A549 (cell line): ENCODE measurements at regions not wholly inside any gene's neighbourhood (a gene's known extent, or its start where the extent isn't known, plus 50 kb on each side); places are given as distances from the start of the nearest gene placed in this dataset.

Experiments used
- BHLHE40 ChIP-seq: IDR thresholded peaks from 2 replicates; pipeline ENCODE4 v1.6.1; 2012; ENCODE audit warnings: low read depth, low read length, inconsistent platforms
- CBX2 ChIP-seq: fragments of 200-600 bp; sonication (generic); IDR thresholded peaks from 2 replicates; pipeline ENCODE4 v1.6.1; 2016; ENCODE audit warnings: low read depth, mild to moderate bottlenecking, borderline replicate concordance
- CTCF ChIP-seq: fragments of >200 bp; sonication (Bioruptor Twin); formaldehyde crosslinking; IDR thresholded peaks from 3 replicates; pipeline ENCODE4 v1.5.1; 2016
- E2F6 ChIP-seq: IDR thresholded peaks from 2 replicates; pipeline ENCODE4 v1.6.1; 2012; ENCODE audit warnings: low read depth, borderline replicate concordance
- EP300 ChIP-seq, 2 experiments: fragments of >200 bp; sonication (Bioruptor Twin); formaldehyde crosslinking; IDR thresholded peaks; 2 replicates in 1 of 2; 3 replicates in 1 of 2; pipeline ENCODE4 v1.6.1; 2016 to 2017
- PHF8 ChIP-seq: fragments of 200-600 bp; sonication (generic); IDR thresholded peaks from 2 replicates; pipeline ENCODE4 v1.6.1; 2016; ENCODE audit warnings: low read depth, mild to moderate bottlenecking, antibody characterized with exemption, moderate library complexity, borderline replicate concordance
- POLR2A ChIP-seq: IDR thresholded peaks from 2 replicates; pipeline ENCODE4 v1.6.1; 2012; ENCODE audit warnings: mild to moderate bottlenecking, low read length
- POLR2AphosphoS2 ChIP-seq: conservative IDR thresholded peaks from 2 replicates; pipeline ENCODE4 v1.6.1; 2012; ENCODE audit warnings: low read length, improper control_type of control experiment, inconsistent platforms

GRCh38 chrY:12212394-12212793 lies 488.6 kb upstream of the USP9Y start:
- TF ChIP-seq PHF8: no peak
- TF ChIP-seq CTCF: no peak
- TF ChIP-seq POLR2A: no peak
- no peak for TF ChIP-seq POLR2AphosphoS2
- TF ChIP-seq BHLHE40: no peak
- TF ChIP-seq E2F6: no peak
- no peak for TF ChIP-seq CBX2
- no peak for TF ChIP-seq EP300 (IDR thresholded peaks at IDR 0.05)
